Upper lobe of left lung (tissue), 6 donors: ENCODE measurements at regions not wholly inside any gene's neighbourhood (a gene's known extent, or its start where the extent isn't known, plus 50 kb on each side); places are given as distances from the start of the nearest gene placed in this dataset.
"Not testable (repeated sequence)": the region's sequence is repeated elsewhere in the genome, so short reads cannot be mapped to it uniquely, and the experiment has no call there.

Source experiments
- ATAC-seq, 2 donors: fragments of 200-7000 bp; cut with Tn5 transposase; one replicate each; pipeline ENCODE4 v1.9.1; 2022; ENCODE audit warnings: mild to moderate bottlenecking in 2 of 2, moderate library complexity in 2 of 2; ENCODE audit not compliant: low FRiP score in 2 of 2
- DNase-seq, 2 donors: peaks; one replicate each; pipeline ENCODE4 v3.0.0-alpha.2; 2019 to 2020
- H3K27ac ChIP-seq, 4 donors: fragments of 200-600 bp; sonication (generic); one replicate each; pipeline ENCODE4 v1.5.1; 2016 to 2019
- H3K27me3 ChIP-seq, 4 donors: fragments of 200-600 bp; sonication (generic); one replicate each; pipeline ENCODE4 v1.5.1; 2017 to 2019
- H3K36me3 ChIP-seq, 4 donors: fragments of 200-600 bp; sonication (generic); one replicate each; pipeline ENCODE4 v1.5.1; 2016 to 2019
- H3K4me1 ChIP-seq, 4 donors: fragments of 200-600 bp; sonication (generic); one replicate each; pipeline ENCODE4 v1.5.1; 2018 to 2019
- H3K4me3 ChIP-seq, 4 donors: fragments of 200-600 bp; sonication (generic); one replicate each; pipeline ENCODE4 v1.5.1; 2017 to 2019; ENCODE audit warnings: mild to moderate bottlenecking in 2 of 4, moderate library complexity in 1 of 4
- H3K9me3 ChIP-seq, 4 donors: fragments of 200-600 bp; sonication (generic); one replicate each; pipeline ENCODE4 v1.5.1; 2018 to 2019
- EP300 ChIP-seq, 4 donors: sonication (generic); formaldehyde crosslinking; IDR thresholded peaks; one replicate each; pipeline ENCODE4 v1.5.1; 2017; ENCODE audit warnings: antibody characterized with exemption in 4 of 4, control low read depth in 2 of 4
- POLR2A ChIP-seq, 4 donors: fragments of 450-650 bp; IDR thresholded peaks; one replicate each; pipeline ENCODE4 v1.5.1; 2016 to 2017; ENCODE audit warnings: antibody characterized with exemption in 4 of 4, mild to moderate bottlenecking in 2 of 4
- POLR2AphosphoS5 ChIP-seq, 2 donors: sonication (generic); formaldehyde crosslinking; IDR thresholded peaks; one replicate each; pipeline ENCODE4 v1.5.1; 2017; ENCODE audit warnings: antibody characterized with exemption in 2 of 2
- WGBS, 2 donors: methylation state at CpG; one replicate each; pipeline ENCODE4 v1.1.5; 2017 to 2018; 5-methylcytosine and 5-hydroxymethylcytosine counted together
- TF ChIP-seq, protein P1 (sequence below), 6 experiments: fragments of 450-650 bp in 4 of 6; fragments of 200-600 bp in 2 of 6; sonication (generic) in 2 of 6; IDR thresholded peaks; one replicate each; pipeline ENCODE4 v1.5.1; 2016 to 2019; ENCODE audit warnings: antibody characterized with exemption in 6 of 6
- donor health status: DM: no; HTN: no; CAD: no; lungs with moderate emphysema.
- donor health status: DM: no; HTN: yes; CAD: no; lungs with severe emphysema.

DNA sequence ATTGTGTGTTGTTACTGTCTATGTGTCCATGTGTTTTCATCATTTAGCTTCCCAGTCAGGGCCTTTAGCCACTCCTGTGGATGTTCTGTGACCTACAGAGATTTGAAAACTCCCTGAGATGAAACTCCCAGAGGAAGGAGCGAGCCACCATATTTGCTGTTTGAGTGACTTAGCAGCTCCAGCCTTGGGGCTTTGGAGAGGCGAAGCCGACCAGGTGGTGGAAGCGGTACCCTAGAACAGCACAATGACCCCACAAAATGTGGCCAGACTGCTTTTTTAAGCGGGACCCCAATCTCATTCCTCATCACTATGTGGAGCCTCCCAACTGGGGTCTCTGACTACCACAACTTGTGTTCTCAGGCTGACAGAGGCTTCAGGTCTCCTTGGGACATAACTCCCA, 323.9 kb upstream of the KCND2 start:
- H3K27ac ChIP-seq, result no peak overlapping the region
- H3K27me3 ChIP-seq, result no peaks in the 10 kb centered on the region
- WGBS, 2 donors, result 96 to 97% methylated on average over 5 of the region's 5 CpGs
- H3K4me3 ChIP-seq, result no peak overlapping the region
- no peak for ATAC-seq
- H3K36me3 ChIP-seq, result no peaks in the 10 kb centered on the region
- DNase-seq, result no peak
- no peaks in the 10 kb centered on the region for H3K9me3 ChIP-seq
- no peaks in the 10 kb centered on the region for H3K4me1 ChIP-seq
- no peak for TF ChIP-seq EP300 (IDR thresholded peaks at IDR 0.05)
- TF ChIP-seq POLR2AphosphoS5 (IDR thresholded peaks at IDR 0.05), result no peak
- TF ChIP-seq, protein P1, sequence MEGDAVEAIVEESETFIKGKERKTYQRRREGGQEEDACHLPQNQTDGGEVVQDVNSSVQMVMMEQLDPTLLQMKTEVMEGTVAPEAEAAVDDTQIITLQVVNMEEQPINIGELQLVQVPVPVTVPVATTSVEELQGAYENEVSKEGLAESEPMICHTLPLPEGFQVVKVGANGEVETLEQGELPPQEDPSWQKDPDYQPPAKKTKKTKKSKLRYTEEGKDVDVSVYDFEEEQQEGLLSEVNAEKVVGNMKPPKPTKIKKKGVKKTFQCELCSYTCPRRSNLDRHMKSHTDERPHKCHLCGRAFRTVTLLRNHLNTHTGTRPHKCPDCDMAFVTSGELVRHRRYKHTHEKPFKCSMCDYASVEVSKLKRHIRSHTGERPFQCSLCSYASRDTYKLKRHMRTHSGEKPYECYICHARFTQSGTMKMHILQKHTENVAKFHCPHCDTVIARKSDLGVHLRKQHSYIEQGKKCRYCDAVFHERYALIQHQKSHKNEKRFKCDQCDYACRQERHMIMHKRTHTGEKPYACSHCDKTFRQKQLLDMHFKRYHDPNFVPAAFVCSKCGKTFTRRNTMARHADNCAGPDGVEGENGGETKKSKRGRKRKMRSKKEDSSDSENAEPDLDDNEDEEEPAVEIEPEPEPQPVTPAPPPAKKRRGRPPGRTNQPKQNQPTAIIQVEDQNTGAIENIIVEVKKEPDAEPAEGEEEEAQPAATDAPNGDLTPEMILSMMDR (IDR thresholded peaks at IDR 0.05), result no peak
- no peak for TF ChIP-seq POLR2A (IDR thresholded peaks at IDR 0.05)

DNA sequence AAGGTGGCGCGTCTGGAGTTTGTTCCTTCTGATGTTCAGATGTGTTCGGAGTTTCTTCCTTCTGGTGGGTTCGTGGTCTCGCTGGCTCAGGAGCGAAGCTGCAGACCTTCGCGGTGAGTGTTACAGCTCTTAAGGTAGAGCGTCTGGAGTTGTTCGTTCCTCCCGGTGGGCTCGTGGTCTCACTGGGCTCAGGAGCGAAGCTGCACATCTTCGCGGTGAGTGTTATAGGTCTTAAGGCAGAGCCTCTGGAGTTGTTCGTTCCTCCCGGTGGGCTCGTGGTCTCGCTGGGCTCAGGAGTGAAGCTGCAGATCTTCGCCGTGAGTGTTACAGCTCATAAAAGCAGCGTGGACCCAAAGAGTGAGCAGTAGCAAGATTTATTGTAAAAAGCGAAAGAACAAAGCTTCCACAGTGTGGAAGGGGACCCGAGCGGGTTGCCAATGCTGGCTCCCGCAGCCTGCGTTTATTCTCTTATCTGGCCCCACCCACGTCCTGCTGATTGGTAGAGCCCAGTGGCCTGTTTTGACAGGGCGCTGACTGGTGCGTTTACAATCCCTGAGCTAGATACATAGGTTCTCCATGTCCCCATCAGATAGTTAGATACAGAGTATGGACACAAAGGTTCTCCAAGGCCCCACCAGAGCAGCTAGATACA, 322.5 kb upstream of the KCND2 start:
- 95 to 96% methylated on average over 26 to 30 of the region's 30 CpGs for WGBS, 2 donors
- not testable (repeated sequence) for H3K27ac ChIP-seq, H3K4me3 ChIP-seq, H3K36me3 ChIP-seq, ATAC-seq, H3K9me3 ChIP-seq, H3K4me1 ChIP-seq, H3K27me3 ChIP-seq
- peak in 1 of 2 donors; percentile 2 for DNase-seq

- not testable (repeated sequence) for H3K4me3 ChIP-seq, H3K36me3 ChIP-seq, H3K27ac ChIP-seq, H3K4me1 ChIP-seq, H3K27me3 ChIP-seq, H3K9me3 ChIP-seq, ATAC-seq
- whole genome bisulfite sequencing, 2 donors, result 98% methylated on average over 10 to 24 of the region's 24 CpGs
- DNase-seq, result peak in 1 of 2 donors; percentile 67
Observed at GRCh38 chr7:119951614-119952013, 321.4 kb upstream of the KCND2 start.

- no peaks in the 10 kb centered on the region for H3K4me1 ChIP-seq
- no peaks in the 10 kb centered on the region for H3K27me3 ChIP-seq
- H3K4me3 ChIP-seq, result no peak overlapping the region
- no peak for ATAC-seq
- H3K27ac ChIP-seq, result no peak overlapping the region
- DNase-seq, result no peak
- TF ChIP-seq POLR2AphosphoS5 (IDR thresholded peaks at IDR 0.05), result no peak
- no peak for TF ChIP-seq EP300 (IDR thresholded peaks at IDR 0.05)
- TF ChIP-seq, protein P1 (IDR thresholded peaks at IDR 0.05), result no peak
- TF ChIP-seq POLR2A (IDR thresholded peaks at IDR 0.05), result no peak
- H3K9me3 ChIP-seq, result no peaks in the 10 kb centered on the region
- no peaks in the 10 kb centered on the region for H3K36me3 ChIP-seq
Observed at GRCh38 chr7:119957335-119957734, 315.6 kb upstream of the KCND2 start.

DNA sequence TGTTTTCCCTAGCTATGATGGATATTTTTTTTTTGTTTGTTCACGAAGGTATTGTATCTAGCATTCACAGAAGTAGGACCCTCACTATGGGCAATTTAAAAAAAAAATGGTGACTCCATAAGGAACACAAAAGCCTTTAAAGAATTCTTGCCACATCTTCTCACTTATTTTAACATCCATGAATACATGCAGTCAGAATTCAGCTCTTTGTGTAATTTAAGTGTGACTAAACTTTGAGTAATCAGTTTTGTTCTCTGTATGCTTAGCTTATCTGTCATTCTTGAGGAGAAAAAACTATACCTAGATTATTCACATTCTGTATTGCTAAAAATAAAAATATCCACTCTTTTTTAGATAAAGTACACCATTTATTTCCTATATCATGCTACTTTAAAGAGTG, 313.2 kb upstream of the KCND2 start:
- ATAC-seq (no peak), DNase-seq (no peak)
- TF ChIP-seq POLR2A (IDR thresholded peaks at IDR 0.05) (no peak), EP300 (IDR thresholded peaks at IDR 0.05) (no peak), POLR2AphosphoS5 (IDR thresholded peaks at IDR 0.05) (no peak)
- TF ChIP-seq, protein P1 (IDR thresholded peaks at IDR 0.05), result no peak
- Histone ChIP-seq H3K4me1 (no peaks in the 10 kb centered on the region), H3K4me3 (no peak overlapping the region), H3K27me3 (no peaks in the 10 kb centered on the region), H3K27ac (no peak overlapping the region), H3K9me3 (no peaks in the 10 kb centered on the region), H3K36me3 (no peaks in the 10 kb centered on the region)
- WGBS, 2 donors, result 85 to 88% methylated on average over 1 of the region's 1 CpG

- no peaks in the 10 kb centered on the region for H3K4me1 ChIP-seq
- TF ChIP-seq POLR2A (IDR thresholded peaks at IDR 0.05) (no peak), EP300 (IDR thresholded peaks at IDR 0.05) (no peak), POLR2AphosphoS5 (IDR thresholded peaks at IDR 0.05) (no peak)
- TF ChIP-seq, protein P1 (IDR thresholded peaks at IDR 0.05), result no peak
- no peaks in the 10 kb centered on the region for H3K36me3 ChIP-seq
- no peak for DNase-seq
- no peak overlapping the region for H3K4me3 ChIP-seq
- no peaks in the 10 kb centered on the region for H3K9me3 ChIP-seq
- ATAC-seq, result no peak
- no peaks in the 10 kb centered on the region for H3K27me3 ChIP-seq
- H3K27ac ChIP-seq, result no peak overlapping the region
Observed at GRCh38 chr7:119963654-119964053, 309.3 kb upstream of the KCND2 start.
